SK-N-SH (cell line): ENCODE measurements at regions not wholly inside any gene's neighbourhood (a gene's known extent, or its start where the extent isn't known, plus 50 kb on each side); places are given as distances from the start of the nearest gene placed in this dataset.

Source experiments
- EZH2phosphoT487 ChIP-seq: fragments of 200-600 bp; sonication (generic); IDR thresholded peaks from 2 replicates; pipeline ENCODE4 v1.6.1; 2017; ENCODE audit warnings: low read depth, mixed run types, mild to moderate bottlenecking, antibody characterized with exemption, moderate library complexity, borderline replicate concordance
- JUND ChIP-seq: IDR thresholded peaks from 2 replicates; pipeline ENCODE4 v1.4.0; 2012
- NFIC ChIP-seq: IDR thresholded peaks from 2 replicates; pipeline ENCODE4 v1.4.0; 2012; ENCODE audit warnings: borderline replicate concordance
- NRF1 ChIP-seq: IDR thresholded peaks from 2 replicates; pipeline ENCODE4 v1.6.1; 2012; ENCODE audit warnings: low read depth, mild to moderate bottlenecking, low read length
- POLR2AphosphoS5 ChIP-seq: IDR thresholded peaks from 2 replicates; pipeline ENCODE4 v1.6.1; 2012; ENCODE audit warnings: low read depth, low read length
- RAD21 ChIP-seq: IDR thresholded peaks from 2 replicates; pipeline ENCODE4 v1.6.1; 2012; ENCODE audit warnings: mild to moderate bottlenecking, low read length
- REST ChIP-seq: IDR thresholded peaks from 2 replicates; pipeline ENCODE4 v1.6.1; 2012; ENCODE audit warnings: mild to moderate bottlenecking, low read depth, low read length, moderate library complexity
- RFX5 ChIP-seq: IDR thresholded peaks from 2 replicates; pipeline ENCODE4 v1.6.1; 2012; ENCODE audit warnings: mild to moderate bottlenecking, improper control_type of control experiment, low read length
- SIN3A ChIP-seq: IDR thresholded peaks from 2 replicates; pipeline ENCODE4 v1.6.1; 2012; ENCODE audit warnings: low read depth, mild to moderate bottlenecking, low read length, moderate library complexity, borderline replicate concordance
- SMC3 ChIP-seq: IDR thresholded peaks from 2 replicates; pipeline ENCODE4 v1.6.1; 2012; ENCODE audit warnings: low read depth, low read length, improper control_type of control experiment
- TAF1 ChIP-seq: IDR thresholded peaks from 2 replicates; pipeline ENCODE4 v1.6.1; 2012; ENCODE audit warnings: low read depth, mild to moderate bottlenecking, low read length, moderate library complexity, borderline replicate concordance
- TF ChIP-seq, protein P1 (sequence below): fragments of 200-600 bp; sonication (generic); IDR thresholded peaks from 2 replicates; pipeline ENCODE4 v1.6.1; 2017; ENCODE audit warnings: antibody characterized with exemption, mild to moderate bottlenecking, moderate library complexity
- TF ChIP-seq, protein P2 (sequence below): IDR thresholded peaks from 2 replicates; pipeline ENCODE4 v1.4.0; 2012; ENCODE audit warnings: low read depth

GRCh38 chr11:23606191-23606590 is 745.9 kb upstream of the CCDC179 start:
- TF ChIP-seq, protein P1, sequence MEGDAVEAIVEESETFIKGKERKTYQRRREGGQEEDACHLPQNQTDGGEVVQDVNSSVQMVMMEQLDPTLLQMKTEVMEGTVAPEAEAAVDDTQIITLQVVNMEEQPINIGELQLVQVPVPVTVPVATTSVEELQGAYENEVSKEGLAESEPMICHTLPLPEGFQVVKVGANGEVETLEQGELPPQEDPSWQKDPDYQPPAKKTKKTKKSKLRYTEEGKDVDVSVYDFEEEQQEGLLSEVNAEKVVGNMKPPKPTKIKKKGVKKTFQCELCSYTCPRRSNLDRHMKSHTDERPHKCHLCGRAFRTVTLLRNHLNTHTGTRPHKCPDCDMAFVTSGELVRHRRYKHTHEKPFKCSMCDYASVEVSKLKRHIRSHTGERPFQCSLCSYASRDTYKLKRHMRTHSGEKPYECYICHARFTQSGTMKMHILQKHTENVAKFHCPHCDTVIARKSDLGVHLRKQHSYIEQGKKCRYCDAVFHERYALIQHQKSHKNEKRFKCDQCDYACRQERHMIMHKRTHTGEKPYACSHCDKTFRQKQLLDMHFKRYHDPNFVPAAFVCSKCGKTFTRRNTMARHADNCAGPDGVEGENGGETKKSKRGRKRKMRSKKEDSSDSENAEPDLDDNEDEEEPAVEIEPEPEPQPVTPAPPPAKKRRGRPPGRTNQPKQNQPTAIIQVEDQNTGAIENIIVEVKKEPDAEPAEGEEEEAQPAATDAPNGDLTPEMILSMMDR, result no peak
- TF ChIP-seq TAF1 (no peak), EZH2phosphoT487 (no peak), NRF1 (no peak), RFX5 (no peak), SIN3A (no peak), JUND (no peak), REST (no peak), NFIC (no peak), POLR2AphosphoS5 (no peak), SMC3 (no peak), RAD21 (no peak)
- TF ChIP-seq, protein P2, sequence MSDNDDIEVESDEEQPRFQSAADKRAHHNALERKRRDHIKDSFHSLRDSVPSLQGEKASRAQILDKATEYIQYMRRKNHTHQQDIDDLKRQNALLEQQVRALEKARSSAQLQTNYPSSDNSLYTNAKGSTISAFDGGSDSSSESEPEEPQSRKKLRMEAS, result no peak
